Cardiac fibroblast (primary cell): ENCODE measurements at regions not wholly inside any gene's neighbourhood (a gene's known extent, or its start where the extent isn't known, plus 50 kb on each side); places are given as distances from the start of the nearest gene placed in this dataset.

Experiments
- DNase-seq, 2 donors: peaks; one replicate each; pipeline versions ENCODE4 v3.0.0 to v3.0.0-alpha.2; 2010; ENCODE audit warnings: low read depth in 2 of 2
- H3K4me3 ChIP-seq, 2 donors: replicated peaks in 1 of 2; 1 replicate in 1 of 2; 2 replicates in 1 of 2; pipeline ENCODE4 v1.5.1; 2011; ENCODE audit warnings: low read depth in 2 of 2, low read length in 2 of 2, mild to moderate bottlenecking in 2 of 2, moderate library complexity in 1 of 2
- TF ChIP-seq, protein P1 (sequence below): IDR thresholded peaks from one replicate; pipeline ENCODE4 v1.5.1; 2011; ENCODE audit warnings: low read depth, mild to moderate bottlenecking, low read length, inconsistent platforms

DNA sequence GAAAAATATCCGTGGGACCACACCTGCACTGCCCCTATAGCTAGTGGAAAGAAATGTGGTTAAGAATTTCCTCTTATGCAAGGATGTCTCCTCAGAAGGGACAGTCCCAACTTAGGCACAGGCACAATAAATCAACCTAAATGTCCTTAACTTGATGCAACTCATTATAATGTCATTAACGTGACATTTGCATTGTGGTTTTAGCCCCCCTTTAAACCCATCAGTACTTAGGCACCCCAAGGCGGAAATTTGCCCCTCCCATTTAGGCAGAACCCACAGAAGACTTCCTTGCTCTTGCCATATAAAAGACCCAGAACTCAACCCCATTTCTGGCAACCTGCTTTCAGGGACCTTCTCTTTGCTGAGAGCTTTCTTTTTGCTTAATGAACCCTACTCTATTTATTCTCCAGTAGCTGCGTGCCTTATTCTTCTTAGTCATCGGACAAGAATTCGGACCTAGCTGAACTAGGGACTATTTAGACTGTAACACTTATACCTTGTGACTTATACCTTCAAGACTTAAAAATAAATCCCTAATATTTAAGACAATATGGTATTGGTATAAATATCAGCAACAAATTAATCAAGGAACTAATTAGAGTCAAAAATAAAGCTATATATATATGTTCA lies 1281.6 kb upstream of the TMEFF2 start:
- TF ChIP-seq, protein P1, sequence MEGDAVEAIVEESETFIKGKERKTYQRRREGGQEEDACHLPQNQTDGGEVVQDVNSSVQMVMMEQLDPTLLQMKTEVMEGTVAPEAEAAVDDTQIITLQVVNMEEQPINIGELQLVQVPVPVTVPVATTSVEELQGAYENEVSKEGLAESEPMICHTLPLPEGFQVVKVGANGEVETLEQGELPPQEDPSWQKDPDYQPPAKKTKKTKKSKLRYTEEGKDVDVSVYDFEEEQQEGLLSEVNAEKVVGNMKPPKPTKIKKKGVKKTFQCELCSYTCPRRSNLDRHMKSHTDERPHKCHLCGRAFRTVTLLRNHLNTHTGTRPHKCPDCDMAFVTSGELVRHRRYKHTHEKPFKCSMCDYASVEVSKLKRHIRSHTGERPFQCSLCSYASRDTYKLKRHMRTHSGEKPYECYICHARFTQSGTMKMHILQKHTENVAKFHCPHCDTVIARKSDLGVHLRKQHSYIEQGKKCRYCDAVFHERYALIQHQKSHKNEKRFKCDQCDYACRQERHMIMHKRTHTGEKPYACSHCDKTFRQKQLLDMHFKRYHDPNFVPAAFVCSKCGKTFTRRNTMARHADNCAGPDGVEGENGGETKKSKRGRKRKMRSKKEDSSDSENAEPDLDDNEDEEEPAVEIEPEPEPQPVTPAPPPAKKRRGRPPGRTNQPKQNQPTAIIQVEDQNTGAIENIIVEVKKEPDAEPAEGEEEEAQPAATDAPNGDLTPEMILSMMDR, result no peak
- H3K4me3 ChIP-seq, result no peak overlapping the region
- DNase-seq, result peak in 1 of 2 donors; percentile 11

DNA sequence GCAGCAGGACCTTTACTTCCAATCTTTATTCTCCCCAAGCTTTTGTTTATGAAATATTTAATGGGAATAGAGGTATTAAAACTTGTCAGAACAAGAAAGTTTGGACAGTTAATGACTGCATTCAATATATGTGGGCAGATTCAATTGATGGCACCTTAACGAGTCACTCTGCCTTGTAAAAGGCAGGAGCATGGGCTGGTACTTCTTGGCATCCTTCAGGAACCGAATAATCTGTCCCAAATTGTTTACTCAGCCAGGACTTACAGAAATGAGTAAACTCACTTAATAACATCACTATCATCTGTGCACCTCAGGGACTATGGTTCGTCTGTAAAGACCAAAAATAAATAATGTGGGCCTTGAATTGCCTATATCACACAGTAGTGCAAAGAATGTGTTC lies 1280.3 kb upstream of the TMEFF2 start:
- H3K4me3 ChIP-seq, result no peak overlapping the region
- TF ChIP-seq, protein P1, result no peak
- no peak for DNase-seq

DNA sequence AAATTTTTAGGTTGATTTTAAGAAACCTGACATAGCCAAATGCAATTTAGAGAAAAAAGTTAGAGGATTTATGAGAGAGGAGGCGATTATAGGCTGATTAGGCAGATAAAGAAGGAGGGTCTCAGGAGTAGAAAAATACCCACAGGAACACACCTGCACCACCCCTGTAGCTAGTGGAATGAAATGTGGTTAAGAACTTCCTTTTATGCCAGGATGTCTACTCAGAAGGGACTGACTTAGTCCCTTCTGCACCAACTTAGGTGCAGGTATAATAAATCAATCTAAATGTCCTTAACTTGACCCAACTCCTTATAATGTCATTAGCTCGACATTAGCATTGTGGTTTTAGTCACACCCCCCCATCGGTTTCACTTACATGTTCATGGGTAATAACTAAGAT lies 1274.5 kb upstream of the TMEFF2 start:
- TF ChIP-seq, protein P1, result no peak
- H3K4me3 ChIP-seq, result no peak overlapping the region
- DNase-seq, result no peak

DNA sequence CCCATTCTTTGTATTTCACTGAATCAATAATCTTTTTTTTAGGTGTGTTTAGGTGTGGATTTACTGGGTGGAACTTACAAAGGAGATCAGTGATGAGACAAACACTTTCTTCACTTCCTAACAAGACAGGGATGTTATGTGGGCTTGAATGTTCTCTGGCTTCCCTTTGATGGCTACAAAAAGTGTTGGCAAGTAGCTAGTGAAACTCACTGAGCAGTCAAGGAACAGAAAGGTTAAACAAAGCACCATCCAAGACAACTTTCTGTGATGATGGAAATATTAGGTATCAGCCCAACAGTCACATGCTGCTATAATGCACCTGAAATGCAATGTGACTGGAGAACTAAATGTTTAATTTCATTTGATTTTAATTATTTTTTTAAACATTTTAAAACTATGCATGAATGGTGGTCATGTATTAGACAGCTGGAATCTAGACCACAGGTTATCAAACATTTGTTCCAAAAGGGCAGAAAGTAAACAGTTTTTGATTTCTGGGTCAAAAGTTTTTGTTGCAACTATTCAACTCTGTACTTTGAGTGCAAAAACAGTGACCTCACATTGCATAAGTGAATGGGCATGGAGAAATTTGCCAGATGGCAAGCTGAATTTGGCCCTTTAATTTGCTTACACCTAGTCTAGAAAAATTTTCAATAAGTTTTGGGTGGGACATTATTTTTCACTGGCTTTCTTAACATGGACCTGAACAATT lies 1272.7 kb upstream of the TMEFF2 start:
- TF ChIP-seq, protein P1, result no peak
- no peak overlapping the region for H3K4me3 ChIP-seq
- DNase-seq, result no peak

DNA sequence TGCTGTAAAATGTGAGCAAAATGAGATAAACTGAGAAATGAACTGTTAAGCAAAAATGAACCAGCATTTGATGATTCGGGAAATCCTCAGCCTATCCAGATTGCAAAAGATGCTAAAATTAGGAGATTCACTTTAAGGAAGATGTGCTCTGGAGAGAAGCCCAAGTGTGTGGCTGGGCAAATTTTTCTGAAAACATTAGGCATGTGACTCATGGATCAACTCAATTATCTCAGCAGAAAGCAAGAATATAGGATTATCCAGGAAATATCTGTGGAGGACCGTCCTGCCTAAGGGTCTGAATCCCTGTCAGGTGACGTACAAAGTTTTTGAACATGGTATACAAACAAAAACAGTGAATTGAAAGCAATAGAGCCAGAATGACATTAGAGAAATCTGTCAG lies 1268.3 kb upstream of the TMEFF2 start:
- no peak for DNase-seq
- H3K4me3 ChIP-seq, result no peak overlapping the region
- TF ChIP-seq, protein P1, result no peak

DNA sequence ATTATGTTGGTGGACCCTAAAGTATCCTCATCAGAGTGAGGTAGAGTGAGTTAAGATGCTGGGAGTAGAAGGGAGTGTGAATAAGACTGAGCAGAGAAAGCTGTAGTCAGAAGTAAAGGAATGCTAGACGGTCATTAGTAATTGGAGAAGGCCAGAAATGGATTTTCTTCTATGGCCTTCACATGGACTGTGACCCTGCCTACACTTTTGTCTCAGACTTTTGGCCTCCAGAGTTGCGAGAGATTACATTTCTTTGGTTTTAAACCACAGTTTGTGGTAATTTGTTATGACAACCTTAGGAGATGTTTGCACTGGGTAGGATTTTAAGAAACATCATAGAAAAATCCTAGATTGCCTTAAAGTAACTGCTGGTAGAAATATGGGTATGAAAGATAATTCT lies 1267.7 kb upstream of the TMEFF2 start:
- DNase-seq, result no peak
- TF ChIP-seq, protein P1, result no peak
- no peak overlapping the region for H3K4me3 ChIP-seq
